NCI-H345 (cell line): ENCODE measurements at regions not wholly inside any gene's neighbourhood (a gene's known extent, or its start where the extent isn't known, plus 50 kb on each side); places are given as distances from the start of the nearest gene placed in this dataset.

Experiments used
- DNase-seq: peaks from one replicate; lab custom pipeline; 2025; lab: John Stamatoyannopoulos, UW

GRCh38 chr2:120953066-120953756 is 217.5 kb downstream of the GLI2 start:
- no peak for DNase-seq

- DNase-seq, result no peak
Observed at GRCh38 chr2:120953843-120954584, 218.3 kb downstream of the GLI2 start.

- DNase-seq, result no peak
Observed at GRCh38 chr2:120954939-120955338, 219.3 kb downstream of the GLI2 start.

GRCh38 chr2:120955427-120955826 is 219.8 kb downstream of the GLI2 start:
- DNase-seq, result no peak

GRCh38 chr2:120956486-120957156 is 221.0 kb downstream of the GLI2 start:
- DNase-seq, result no peak

- DNase-seq, result no peak
Observed at GRCh38 chr2:120957905-120958304, 222.2 kb downstream of the GLI2 start.

- no peak for DNase-seq
Observed at GRCh38 chr2:120958623-120959366, 223.1 kb downstream of the GLI2 start.

- DNase-seq, result no peak
Observed at GRCh38 chr2:120959426-120959825, 223.8 kb downstream of the GLI2 start.

- DNase-seq, result no peak
Observed at GRCh38 chr2:120960770-120961366, 225.2 kb downstream of the GLI2 start.

- no peak for DNase-seq
Observed at GRCh38 chr2:120961396-120961795, 225.7 kb downstream of the GLI2 start.

- no peak for DNase-seq
Observed at GRCh38 chr2:120963997-120964705, 228.5 kb downstream of the GLI2 start.

GRCh38 chr2:120964819-120965218 is 229.2 kb downstream of the GLI2 start:
- DNase-seq, result no peak

GRCh38 chr2:120966510-120967254 is 231.0 kb downstream of the GLI2 start:
- no peak for DNase-seq

GRCh38 chr2:120968307-120969015 is 232.8 kb downstream of the GLI2 start:
- no peak for DNase-seq

- no peak for DNase-seq
Observed at GRCh38 chr2:120969613-120970355, 234.1 kb downstream of the GLI2 start.

GRCh38 chr2:120971866-120972265 is 236.2 kb downstream of the GLI2 start:
- no peak for DNase-seq

- no peak for DNase-seq
Observed at GRCh38 chr2:120972286-120972685, 236.6 kb downstream of the GLI2 start.

- no peak for DNase-seq
Observed at GRCh38 chr2:120973196-120973595, 237.5 kb downstream of the GLI2 start.

- no peak for DNase-seq
Observed at GRCh38 chr2:120974950-120975349, 239.3 kb downstream of the GLI2 start.
